ENCODE measurements at regions not wholly inside any gene's neighbourhood (a gene's known extent, or its start where the extent isn't known, plus 50 kb on each side); places are given as distances from the start of the nearest gene placed in this dataset.

GRCh38 chr2:67948057-67948456 is 114.7 kb downstream of the C1D start:
- DNase-seq (ENCODE audit: low spot score), result no peak
- TF ChIP-seq, protein P1, sequence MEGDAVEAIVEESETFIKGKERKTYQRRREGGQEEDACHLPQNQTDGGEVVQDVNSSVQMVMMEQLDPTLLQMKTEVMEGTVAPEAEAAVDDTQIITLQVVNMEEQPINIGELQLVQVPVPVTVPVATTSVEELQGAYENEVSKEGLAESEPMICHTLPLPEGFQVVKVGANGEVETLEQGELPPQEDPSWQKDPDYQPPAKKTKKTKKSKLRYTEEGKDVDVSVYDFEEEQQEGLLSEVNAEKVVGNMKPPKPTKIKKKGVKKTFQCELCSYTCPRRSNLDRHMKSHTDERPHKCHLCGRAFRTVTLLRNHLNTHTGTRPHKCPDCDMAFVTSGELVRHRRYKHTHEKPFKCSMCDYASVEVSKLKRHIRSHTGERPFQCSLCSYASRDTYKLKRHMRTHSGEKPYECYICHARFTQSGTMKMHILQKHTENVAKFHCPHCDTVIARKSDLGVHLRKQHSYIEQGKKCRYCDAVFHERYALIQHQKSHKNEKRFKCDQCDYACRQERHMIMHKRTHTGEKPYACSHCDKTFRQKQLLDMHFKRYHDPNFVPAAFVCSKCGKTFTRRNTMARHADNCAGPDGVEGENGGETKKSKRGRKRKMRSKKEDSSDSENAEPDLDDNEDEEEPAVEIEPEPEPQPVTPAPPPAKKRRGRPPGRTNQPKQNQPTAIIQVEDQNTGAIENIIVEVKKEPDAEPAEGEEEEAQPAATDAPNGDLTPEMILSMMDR (IDR thresholded peaks at IDR 0.05; ENCODE audit: borderline replicate concordance, control extremely low read depth, extremely low read depth, insufficient read depth, missing control alignments), result no peak
- in situ Hi-C loops (cut with MboI; ENCODE audit: low sequenced_read_pairs, unreplicated experiment), result no loop called here

DNA sequence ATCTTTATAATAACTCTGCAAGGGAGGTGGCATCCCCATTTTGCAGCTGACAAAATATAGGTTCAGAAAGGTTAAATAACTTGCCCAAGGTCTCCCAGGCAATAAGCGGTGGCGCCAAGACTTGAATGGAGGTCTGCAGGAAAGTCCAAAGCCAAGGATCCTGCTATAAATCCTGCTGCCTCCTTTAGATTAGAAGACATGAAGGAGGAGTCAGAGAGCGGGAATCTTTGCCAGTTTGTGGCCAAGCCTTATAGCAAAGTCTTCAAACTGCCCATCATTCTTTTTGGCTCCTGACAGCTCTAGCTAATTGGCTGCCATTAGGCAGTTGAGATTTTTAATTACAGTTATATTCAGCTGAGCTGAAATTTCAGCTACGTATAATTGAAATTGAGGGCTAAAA is 114.3 kb downstream of the C1D start:
- TF ChIP-seq, protein P1 (IDR thresholded peaks at IDR 0.05; ENCODE audit: borderline replicate concordance, control extremely low read depth, extremely low read depth, insufficient read depth, missing control alignments), result no peak
- no peak for DNase-seq (ENCODE audit: low spot score)
- in situ Hi-C loops (cut with MboI; ENCODE audit: low sequenced_read_pairs, unreplicated experiment), result no loop called here

- DNase-seq (ENCODE audit: low spot score), result no peak
- TF ChIP-seq, protein P1 (IDR thresholded peaks at IDR 0.05; ENCODE audit: borderline replicate concordance, control extremely low read depth, extremely low read depth, insufficient read depth, missing control alignments), result no peak
- in situ Hi-C loops (cut with MboI; ENCODE audit: low sequenced_read_pairs, unreplicated experiment), result no loop called here
Measured at GRCh38 chr2:67950018-67950417, 112.8 kb downstream of the C1D start.

GRCh38 chr2:67950919-67951318 is 111.9 kb downstream of the C1D start:
- in situ Hi-C loops (cut with MboI; ENCODE audit: low sequenced_read_pairs, unreplicated experiment), result no loop called here
- TF ChIP-seq, protein P1 (IDR thresholded peaks at IDR 0.05; ENCODE audit: borderline replicate concordance, control extremely low read depth, extremely low read depth, insufficient read depth, missing control alignments), result no peak
- DNase-seq (ENCODE audit: low spot score), result no peak

DNA sequence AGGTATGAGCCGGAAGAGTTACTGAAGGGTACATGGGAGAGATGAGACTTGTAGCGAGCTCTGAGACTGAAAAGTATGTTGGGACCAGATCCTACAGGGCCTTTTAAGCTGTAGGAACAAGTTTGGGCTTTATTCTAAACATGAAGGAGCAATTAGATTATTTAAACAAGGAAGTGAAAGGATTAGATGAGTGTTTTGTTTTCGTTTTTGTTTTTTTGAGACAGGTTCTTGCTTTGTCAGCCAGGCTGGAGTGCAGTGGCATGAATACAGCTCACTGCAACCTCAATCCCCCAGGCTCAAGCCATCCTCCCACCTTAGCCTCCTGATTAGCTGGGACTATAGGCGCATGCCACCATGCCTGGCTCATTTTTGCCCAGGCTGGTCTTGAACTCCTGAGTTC is 110.7 kb downstream of the C1D start:
- TF ChIP-seq, protein P1 (IDR thresholded peaks at IDR 0.05; ENCODE audit: borderline replicate concordance, control extremely low read depth, extremely low read depth, insufficient read depth, missing control alignments), result no peak
- in situ Hi-C loops (cut with MboI; ENCODE audit: low sequenced_read_pairs, unreplicated experiment), result no loop called here
- no peak for DNase-seq (ENCODE audit: low spot score)

GRCh38 chr2:67954093-67954748 is 108.6 kb downstream of the C1D start:
- in situ Hi-C loops (cut with MboI; ENCODE audit: low sequenced_read_pairs, unreplicated experiment), result no loop called here
- TF ChIP-seq, protein P1 (IDR thresholded peaks at IDR 0.05; ENCODE audit: borderline replicate concordance, control extremely low read depth, extremely low read depth, insufficient read depth, missing control alignments), result no peak
- DNase-seq (ENCODE audit: low spot score), result no peak

Data from GM13976 (cell line).